ENCODE measurements at regions not wholly inside any gene's neighbourhood (a gene's known extent, or its start where the extent isn't known, plus 50 kb on each side); places are given as distances from the start of the nearest gene placed in this dataset.

DNA sequence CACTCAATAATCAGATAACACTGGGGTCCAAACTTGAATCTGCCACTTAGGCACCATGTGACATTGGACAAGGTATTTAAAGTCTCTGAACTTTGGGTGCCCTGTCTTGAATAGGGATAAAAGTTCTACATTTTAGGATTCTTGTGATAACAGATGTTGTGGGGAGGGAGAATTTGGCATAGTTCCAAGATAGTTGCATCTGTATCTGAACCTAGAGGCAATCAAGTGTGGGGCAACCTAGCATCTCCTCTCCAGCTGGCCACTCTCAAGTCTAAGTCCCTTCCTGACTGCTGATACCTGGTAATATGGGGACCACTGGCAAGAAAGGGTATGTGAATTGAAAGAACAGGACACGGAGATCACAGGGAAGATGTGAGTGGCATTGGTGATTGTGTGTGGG, 256.1 kb downstream of the FOXO1 start:
- Histone ChIP-seq H3K4me1 (ENCODE audit: insufficient read depth, insufficient read length) (no peaks in the 10 kb centered on the region), H3K36me3 (ENCODE audit: insufficient read depth, insufficient read length, low read length) (no peaks in the 10 kb centered on the region), H3K4me3 (ENCODE audit: insufficient read length, low read depth) (no peak overlapping the region), H3K9me3 (ENCODE audit: insufficient read depth, low read length) (no peaks in the 10 kb centered on the region), H3K9ac (ENCODE audit: insufficient read length, low read depth) (no peak overlapping the region), H3K27me3 (ENCODE audit: insufficient read depth, insufficient read length) (no peaks in the 10 kb centered on the region)
- no peak for DNase-seq (ENCODE audit: low read depth, low spot score)
- TF ChIP-seq YY1 (IDR thresholded peaks at IDR 0.05; ENCODE audit: insufficient read depth, insufficient read length) (no peak), SUZ12 (IDR thresholded peaks at IDR 0.05; ENCODE audit: extremely low read depth, insufficient read depth, insufficient read length) (no peak), ZNF274 (IDR thresholded peaks at IDR 0.05; ENCODE audit: low read depth, low read length) (no peak)

DNA sequence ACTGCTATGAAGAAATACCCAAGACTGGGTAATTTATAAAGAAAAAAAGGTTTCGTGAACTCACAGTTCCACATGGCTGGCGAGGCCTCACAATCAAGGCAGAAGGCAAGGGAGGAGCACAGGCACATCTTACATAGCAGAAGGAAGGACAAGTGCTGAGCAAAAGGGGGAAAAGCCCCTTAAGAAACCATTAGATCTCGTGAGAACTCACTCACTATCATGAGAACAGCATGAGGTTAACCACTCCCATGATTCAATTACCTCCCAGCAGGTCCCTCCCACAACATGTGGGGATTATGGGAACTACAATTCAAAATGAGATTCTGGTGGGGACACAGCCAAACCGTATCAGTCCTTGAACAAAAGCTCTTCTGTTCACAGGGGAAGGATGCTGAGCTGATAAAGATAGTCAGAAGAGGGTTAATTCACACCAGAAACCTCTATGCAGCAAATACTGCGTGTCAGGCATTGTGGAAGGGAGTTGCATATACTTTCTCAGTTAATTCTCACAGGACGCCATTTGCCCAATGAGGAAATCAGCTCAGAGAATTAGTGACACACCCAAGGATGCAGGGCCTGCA, 246.2 kb downstream of the FOXO1 start:
- no peaks in the 10 kb centered on the region for H3K27me3 ChIP-seq (ENCODE audit: insufficient read depth, insufficient read length)
- no peaks in the 10 kb centered on the region for H3K36me3 ChIP-seq (ENCODE audit: insufficient read depth, insufficient read length, low read length)
- H3K9me3 ChIP-seq (ENCODE audit: insufficient read depth, low read length), result no peaks in the 10 kb centered on the region
- TF ChIP-seq YY1 (IDR thresholded peaks at IDR 0.05; ENCODE audit: insufficient read depth, insufficient read length) (no peak), ZNF274 (IDR thresholded peaks at IDR 0.05; ENCODE audit: low read depth, low read length) (no peak)
- no peaks in the 10 kb centered on the region for H3K4me1 ChIP-seq (ENCODE audit: insufficient read depth, insufficient read length)
- H3K9ac ChIP-seq (ENCODE audit: insufficient read length, low read depth), result no peak overlapping the region
- no peak for DNase-seq (ENCODE audit: low read depth, low spot score)
- no peak overlapping the region for H3K4me3 ChIP-seq (ENCODE audit: insufficient read length, low read depth)

DNA sequence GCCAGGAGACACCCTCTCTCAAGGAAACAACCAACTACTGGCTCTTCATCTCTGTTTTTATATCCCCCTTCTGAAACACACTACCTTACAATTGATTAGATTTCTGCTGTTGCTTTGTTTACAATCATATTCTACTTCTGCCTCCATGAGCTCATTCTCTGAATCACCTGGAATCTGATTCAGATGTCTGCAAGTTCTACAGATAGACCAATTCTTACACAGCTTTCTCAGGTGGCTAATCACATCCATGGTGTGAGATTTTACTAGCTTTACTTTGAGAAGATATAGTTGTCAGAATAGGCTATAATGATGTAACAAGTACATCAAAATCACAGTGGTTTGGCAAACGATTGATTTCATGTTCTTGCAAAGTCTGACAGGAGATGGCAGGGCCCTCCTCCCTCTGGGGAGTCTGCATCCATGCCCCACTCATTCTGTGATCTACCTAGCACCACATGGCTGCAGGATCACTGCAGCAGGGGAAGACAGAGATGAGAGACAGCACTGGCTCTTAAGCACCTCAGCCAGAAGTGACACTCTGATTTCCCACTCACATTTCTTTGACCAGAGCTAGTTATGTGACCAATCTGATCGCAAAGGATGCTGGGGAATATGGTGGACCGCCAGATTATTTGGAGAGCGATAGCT, 243.7 kb downstream of the FOXO1 start:
- DNase-seq (ENCODE audit: low read depth, low spot score), result no peak
- no peak overlapping the region for H3K4me3 ChIP-seq (ENCODE audit: insufficient read length, low read depth)
- no peak overlapping the region for H3K9ac ChIP-seq (ENCODE audit: insufficient read length, low read depth)
- TF ChIP-seq ZNF274 (IDR thresholded peaks at IDR 0.05; ENCODE audit: low read depth, low read length) (no peak), SUZ12 (IDR thresholded peaks at IDR 0.05; ENCODE audit: extremely low read depth, insufficient read depth, insufficient read length) (no peak)
- no peaks in the 10 kb centered on the region for H3K27me3 ChIP-seq (ENCODE audit: insufficient read depth, insufficient read length)
- no peaks in the 10 kb centered on the region for H3K4me1 ChIP-seq (ENCODE audit: insufficient read depth, insufficient read length)
- H3K9me3 ChIP-seq (ENCODE audit: insufficient read depth, low read length), result no peaks in the 10 kb centered on the region
- H3K36me3 ChIP-seq (ENCODE audit: insufficient read depth, insufficient read length, low read length), result no peaks in the 10 kb centered on the region

DNA sequence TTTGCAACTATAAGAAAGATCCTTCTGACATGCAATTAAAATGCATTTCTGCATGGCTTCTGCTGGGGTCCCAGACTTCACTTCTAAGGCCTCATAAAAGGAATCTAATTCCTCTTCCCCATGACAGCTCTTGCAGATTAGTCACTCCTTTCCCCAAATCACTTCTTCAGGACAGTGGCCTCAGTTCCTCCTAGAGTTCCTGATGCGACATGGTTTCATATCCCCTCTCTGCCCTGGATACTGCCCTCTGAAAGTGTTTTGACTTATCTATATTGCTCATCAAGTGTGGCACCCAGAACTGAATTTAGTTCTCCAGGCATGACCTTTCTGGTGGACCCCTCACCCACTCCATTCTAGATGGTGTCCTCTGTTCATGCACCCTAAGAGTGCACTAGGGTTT, 238.1 kb downstream of the FOXO1 start:
- H3K9me3 ChIP-seq (ENCODE audit: insufficient read depth, low read length), result no peaks in the 10 kb centered on the region
- no peaks in the 10 kb centered on the region for H3K36me3 ChIP-seq (ENCODE audit: insufficient read depth, insufficient read length, low read length)
- no peaks in the 10 kb centered on the region for H3K27me3 ChIP-seq (ENCODE audit: insufficient read depth, insufficient read length)
- H3K4me3 ChIP-seq (ENCODE audit: insufficient read length, low read depth), result no peak overlapping the region
- no peak overlapping the region for H3K9ac ChIP-seq (ENCODE audit: insufficient read length, low read depth)
- DNase-seq (ENCODE audit: low read depth, low spot score), result no peak
- H3K4me1 ChIP-seq (ENCODE audit: insufficient read depth, insufficient read length), result no peaks in the 10 kb centered on the region
- no peak for TF ChIP-seq ZNF274 (IDR thresholded peaks at IDR 0.05; ENCODE audit: low read depth, low read length)

DNA sequence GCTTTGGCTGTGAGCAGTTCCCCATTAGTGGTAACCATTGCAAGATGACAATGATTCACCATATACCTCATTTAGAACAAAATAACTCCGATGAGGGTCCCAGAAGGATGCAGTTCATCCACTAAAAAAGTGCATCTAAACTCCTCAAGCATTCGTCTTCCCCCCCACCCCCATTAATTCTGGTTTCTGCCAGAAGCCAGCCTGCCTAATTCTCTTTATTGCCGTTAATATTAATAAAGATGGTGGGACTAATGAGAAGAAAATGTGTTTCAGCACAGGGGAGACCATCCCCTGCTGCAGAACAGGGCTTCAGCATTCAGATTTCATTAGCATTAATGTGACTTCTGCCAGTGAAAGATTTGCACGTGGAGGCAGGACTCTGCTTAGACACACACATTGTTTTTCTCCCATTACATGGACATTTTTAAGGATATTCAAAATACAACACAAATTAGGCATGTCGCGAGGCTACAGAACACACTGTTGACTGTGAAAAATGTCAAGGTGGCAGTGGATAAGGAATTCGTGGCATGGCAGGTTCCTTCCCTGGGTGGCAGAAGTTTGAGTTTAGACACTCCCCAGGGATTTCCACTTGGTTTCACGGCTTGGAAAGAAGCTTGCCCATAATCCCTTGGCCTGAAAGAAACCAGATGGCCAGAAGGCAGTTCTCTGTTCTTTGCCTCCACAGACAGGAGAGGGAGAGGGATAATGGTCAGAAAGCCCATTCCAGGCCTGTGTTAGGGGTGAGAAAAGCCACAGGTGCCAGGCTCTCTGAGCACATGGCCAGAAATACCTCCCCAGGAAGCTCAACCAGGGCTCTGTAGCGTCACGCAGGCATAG, 236.5 kb downstream of the FOXO1 start:
- no peaks in the 10 kb centered on the region for H3K36me3 ChIP-seq (ENCODE audit: insufficient read depth, insufficient read length, low read length)
- no peaks in the 10 kb centered on the region for H3K27me3 ChIP-seq (ENCODE audit: insufficient read depth, insufficient read length)
- TF ChIP-seq SUZ12 (IDR thresholded peaks at IDR 0.05; ENCODE audit: extremely low read depth, insufficient read depth, insufficient read length) (no peak), ZNF274 (IDR thresholded peaks at IDR 0.05; ENCODE audit: low read depth, low read length) (no peak), YY1 (IDR thresholded peaks at IDR 0.05; ENCODE audit: insufficient read depth, insufficient read length) (no peak)
- H3K9ac ChIP-seq (ENCODE audit: insufficient read length, low read depth), result no peak overlapping the region
- DNase-seq (ENCODE audit: low read depth, low spot score), result no peak
- no peak overlapping the region for H3K4me3 ChIP-seq (ENCODE audit: insufficient read length, low read depth)
- H3K9me3 ChIP-seq (ENCODE audit: insufficient read depth, low read length), result no peaks in the 10 kb centered on the region
- no peaks in the 10 kb centered on the region for H3K4me1 ChIP-seq (ENCODE audit: insufficient read depth, insufficient read length)

DNA sequence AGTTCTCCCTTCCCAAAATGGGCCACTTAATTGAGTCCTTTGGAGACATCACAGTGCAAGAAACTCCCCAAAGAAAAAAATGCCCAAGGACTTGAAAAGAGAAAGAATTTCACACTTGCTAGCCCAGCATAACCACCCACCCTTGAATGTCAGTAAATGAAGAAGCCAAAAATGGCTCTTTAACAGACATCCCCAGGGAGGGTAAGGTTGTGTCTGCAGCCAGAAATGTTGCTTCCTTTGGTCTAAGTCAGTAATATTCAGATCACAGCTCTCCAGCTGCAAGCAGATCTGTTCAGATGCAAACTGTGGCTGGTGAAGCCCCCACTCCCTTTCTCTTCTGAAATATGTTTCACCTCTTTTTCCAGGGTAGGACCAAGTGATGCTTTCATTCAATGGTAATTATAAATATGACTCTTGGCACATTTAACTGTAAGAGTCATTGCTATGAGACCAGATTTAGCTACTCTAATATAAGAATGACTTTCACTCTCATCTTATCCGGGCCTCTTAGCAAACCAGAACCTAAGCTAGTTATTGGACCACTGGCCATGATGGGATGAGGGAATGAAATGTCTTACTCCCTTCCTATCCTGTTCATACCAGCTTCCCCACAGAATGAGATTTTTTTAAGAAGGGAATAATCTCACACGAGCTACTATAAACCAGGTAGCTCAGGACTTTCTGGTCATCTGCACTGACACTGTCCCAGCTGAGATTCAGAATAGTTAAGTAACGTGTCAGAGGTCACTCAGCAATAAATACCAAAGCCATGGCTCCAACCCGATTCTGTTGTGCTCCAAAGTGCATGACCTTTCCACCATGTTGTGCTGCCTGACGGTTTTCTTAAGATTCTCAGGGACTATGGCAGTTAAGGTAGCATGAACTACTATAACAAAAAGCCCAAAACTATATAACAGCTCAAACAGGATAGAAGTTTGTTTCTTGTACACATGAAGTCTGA, 234.1 kb downstream of the FOXO1 start:
- DNase-seq (ENCODE audit: low read depth, low spot score), result no peak
- H3K4me1 ChIP-seq (ENCODE audit: insufficient read depth, insufficient read length), result no peaks in the 10 kb centered on the region
- no peaks in the 10 kb centered on the region for H3K9me3 ChIP-seq (ENCODE audit: insufficient read depth, low read length)
- no peaks in the 10 kb centered on the region for H3K36me3 ChIP-seq (ENCODE audit: insufficient read depth, insufficient read length, low read length)
- no peak overlapping the region for H3K4me3 ChIP-seq (ENCODE audit: insufficient read length, low read depth)
- H3K9ac ChIP-seq (ENCODE audit: insufficient read length, low read depth), result no peak overlapping the region
- TF ChIP-seq SUZ12 (IDR thresholded peaks at IDR 0.05; ENCODE audit: extremely low read depth, insufficient read depth, insufficient read length) (no peak), YY1 (IDR thresholded peaks at IDR 0.05; ENCODE audit: insufficient read depth, insufficient read length) (no peak), ZNF274 (IDR thresholded peaks at IDR 0.05; ENCODE audit: low read depth, low read length) (no peak)
- H3K27me3 ChIP-seq (ENCODE audit: insufficient read depth, insufficient read length), result no peaks in the 10 kb centered on the region
